ENCODE measurements at regions not wholly inside any gene's neighbourhood (a gene's known extent, or its start where the extent isn't known, plus 50 kb on each side); places are given as distances from the start of the nearest gene placed in this dataset.

DNA sequence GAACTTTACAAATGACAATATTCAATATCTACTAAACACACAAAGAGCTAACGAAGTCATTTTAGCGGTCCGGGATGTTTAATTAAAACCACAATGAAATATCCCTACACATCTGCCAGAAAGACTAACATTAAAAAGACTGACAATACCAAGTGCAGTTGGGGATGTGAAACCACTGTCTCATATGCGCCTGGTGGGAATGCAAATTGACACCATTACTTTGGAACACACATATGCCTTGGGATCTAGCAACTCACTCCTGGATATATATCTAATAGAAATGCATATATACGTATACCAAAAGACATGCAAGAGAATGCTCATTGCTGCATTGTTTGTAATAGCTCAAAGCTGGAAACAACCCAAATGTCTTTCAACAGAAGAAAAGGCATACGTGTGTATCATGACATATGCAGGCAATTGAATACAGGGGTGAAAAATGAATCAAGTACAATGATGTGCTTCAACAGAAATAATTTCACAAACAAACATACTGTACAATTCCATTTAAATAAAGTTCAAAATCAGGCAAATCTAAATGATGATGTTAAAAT, 153.3 kb downstream of the CARTPT start:
- Histone ChIP-seq H3K23ac (ENCODE audit: low read length in 2 of 2) (no peak overlapping the region), H3K4me3 (ENCODE audit: insufficient read depth in 1 of 2, low read depth in 1 of 2, low read length in 2 of 2) (no peak overlapping the region), H3K9ac (ENCODE audit: low read length) (no peak overlapping the region)

DNA sequence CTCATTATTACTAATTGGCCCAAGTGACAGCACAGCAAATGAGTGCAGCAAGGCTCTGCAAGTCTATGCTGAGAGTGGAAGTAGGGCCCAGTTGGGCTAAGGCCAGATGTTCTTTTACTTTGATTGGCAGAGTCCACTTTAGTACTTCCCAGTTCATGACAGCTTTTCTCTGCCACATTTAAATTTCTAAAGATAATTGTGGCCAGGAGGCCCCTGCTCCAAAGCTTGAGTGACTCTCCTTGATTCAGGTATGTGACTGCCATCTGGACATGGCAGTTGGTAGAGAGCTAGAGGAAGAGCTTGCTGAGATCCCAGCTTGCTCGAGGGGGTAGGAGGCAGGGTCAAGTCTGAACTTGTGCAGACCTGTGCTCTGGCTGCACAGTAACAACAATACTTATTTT, 154.1 kb downstream of the CARTPT start:
- no peak overlapping the region for H3K4ac ChIP-seq (ENCODE audit: low read depth in 1 of 2, low read length in 2 of 2)
- no peaks in the 10 kb centered on the region for H3K79me1 ChIP-seq (replicated peaks; ENCODE audit: low read length, poor library complexity, severe bottlenecking)
- H3K9ac ChIP-seq (ENCODE audit: low read length): no peak overlapping the region
- DNase-seq: no peak
- H3K23ac ChIP-seq (ENCODE audit: low read length in 2 of 2): no peak overlapping the region
- no peaks in the 10 kb centered on the region for H3K27me3 ChIP-seq (ENCODE audit: control insufficient read depth in 1 of 2, insufficient read depth in 1 of 2, low read length in 2 of 2)
- no peak overlapping the region for H2BK120ac ChIP-seq (ENCODE audit: low read depth, low read length)
- H2BK12ac ChIP-seq (ENCODE audit: low read length in 2 of 2): no peak overlapping the region
- peaks cover 8% of the 10 kb centered on the region for H3K9me3 ChIP-seq (ENCODE audit: control insufficient read depth, low read length)
- no peaks in the 10 kb centered on the region for H3K4me1 ChIP-seq (ENCODE audit: control insufficient read depth, insufficient read depth, low read depth, low read length)
- no peak overlapping the region for H2AFZ ChIP-seq (ENCODE audit: low read depth, low read length)
- no peak overlapping the region for H3K4me3 ChIP-seq (ENCODE audit: insufficient read depth in 1 of 2, low read depth in 1 of 2, low read length in 2 of 2)
- no CpG with 5 or more reads among the region's 1 CpG for WGBS
- no peak overlapping the region for H4K91ac ChIP-seq (ENCODE audit: low read length)
- H4K8ac ChIP-seq (ENCODE audit: low read length): no peak overlapping the region
- H3K14ac ChIP-seq (ENCODE audit: low read length in 2 of 2): no peak overlapping the region
- H3K36me3 ChIP-seq (ENCODE audit: control insufficient read depth in 1 of 2, insufficient read depth in 2 of 2, low read depth in 1 of 2, low read length in 2 of 2): no peaks in the 10 kb centered on the region
- no peak overlapping the region for H3K4me2 ChIP-seq (ENCODE audit: low read length, poor library complexity, severe bottlenecking)
- no peak overlapping the region for H2AK5ac ChIP-seq (ENCODE audit: low read length, severe bottlenecking)
- no peak overlapping the region for H3K18ac ChIP-seq (ENCODE audit: low read depth in 1 of 2, low read length in 2 of 2)
- H3K27ac ChIP-seq (ENCODE audit: low read length, poor library complexity, severe bottlenecking): no peak overlapping the region
- H2BK5ac ChIP-seq (ENCODE audit: low read depth, low read length, poor library complexity, severe bottlenecking): no peak overlapping the region
- H2BK15ac ChIP-seq (ENCODE audit: low read depth, poor library complexity, severe bottlenecking): no peak overlapping the region

More for the DNA sequence above, 153.3 kb downstream of the CARTPT start:
- no peaks in the 10 kb centered on the region for H3K27me3 ChIP-seq (ENCODE audit: control insufficient read depth in 1 of 2, insufficient read depth in 1 of 2, low read length in 2 of 2)
- H4K91ac ChIP-seq (ENCODE audit: low read length): no peak overlapping the region
- H3K4me2 ChIP-seq (ENCODE audit: low read length, poor library complexity, severe bottlenecking): no peak overlapping the region
- no peak overlapping the region for H3K27ac ChIP-seq (ENCODE audit: low read length, poor library complexity, severe bottlenecking)
- H2BK12ac ChIP-seq (ENCODE audit: low read length in 2 of 2): no peak overlapping the region
- H3K9me3 ChIP-seq (ENCODE audit: control insufficient read depth, low read length): peaks cover 8% of the 10 kb centered on the region
- H3K36me3 ChIP-seq (ENCODE audit: control insufficient read depth in 1 of 2, insufficient read depth in 2 of 2, low read depth in 1 of 2, low read length in 2 of 2): no peaks in the 10 kb centered on the region
- no peaks in the 10 kb centered on the region for H3K79me1 ChIP-seq (replicated peaks; ENCODE audit: low read length, poor library complexity, severe bottlenecking)
- H2BK5ac ChIP-seq (ENCODE audit: low read depth, low read length, poor library complexity, severe bottlenecking): no peak overlapping the region
- no peak overlapping the region for H2AFZ ChIP-seq (ENCODE audit: low read depth, low read length)
- no peak overlapping the region for H4K8ac ChIP-seq (ENCODE audit: low read length)
- no peaks in the 10 kb centered on the region for H3K4me1 ChIP-seq (ENCODE audit: control insufficient read depth, insufficient read depth, low read depth, low read length)
- no peak overlapping the region for H3K14ac ChIP-seq (ENCODE audit: low read length in 2 of 2)
- no peak overlapping the region for H2AK5ac ChIP-seq (ENCODE audit: low read length, severe bottlenecking)
- no peak overlapping the region for H2BK15ac ChIP-seq (ENCODE audit: low read depth, poor library complexity, severe bottlenecking)
- H3K4ac ChIP-seq (ENCODE audit: low read depth in 1 of 2, low read length in 2 of 2): no peak overlapping the region
- no peak overlapping the region for H3K18ac ChIP-seq (ENCODE audit: low read depth in 1 of 2, low read length in 2 of 2)
- H2BK120ac ChIP-seq (ENCODE audit: low read depth, low read length): no peak overlapping the region
- WGBS: 85% methylated on average over 4 of the region's 6 CpGs
- DNase-seq: no peak

- Histone ChIP-seq H3K36me3 (ENCODE audit: control insufficient read depth in 1 of 2, insufficient read depth in 2 of 2, low read depth in 1 of 2, low read length in 2 of 2) (no peaks in the 10 kb centered on the region), H3K9ac (ENCODE audit: low read length) (no peak overlapping the region), H3K4me1 (ENCODE audit: control insufficient read depth, insufficient read depth, low read depth, low read length) (no peaks in the 10 kb centered on the region), H4K8ac (ENCODE audit: low read length) (no peak overlapping the region), H2BK12ac (ENCODE audit: low read length in 2 of 2) (no peak overlapping the region), H2BK15ac (ENCODE audit: low read depth, poor library complexity, severe bottlenecking) (no peak overlapping the region), H2BK120ac (ENCODE audit: low read depth, low read length) (no peak overlapping the region), H3K27ac (ENCODE audit: low read length, poor library complexity, severe bottlenecking) (no peak overlapping the region), H4K91ac (ENCODE audit: low read length) (no peak overlapping the region), H3K9me3 (ENCODE audit: control insufficient read depth, low read length) (peaks cover 8% of the 10 kb centered on the region), H3K23ac (ENCODE audit: low read length in 2 of 2) (no peak overlapping the region), H3K79me1 (replicated peaks; ENCODE audit: low read length, poor library complexity, severe bottlenecking) (no peaks in the 10 kb centered on the region), H3K4ac (ENCODE audit: low read depth in 1 of 2, low read length in 2 of 2) (no peak overlapping the region), H3K14ac (ENCODE audit: low read length in 2 of 2) (no peak overlapping the region), H3K27me3 (ENCODE audit: control insufficient read depth in 1 of 2, insufficient read depth in 1 of 2, low read length in 2 of 2) (no peaks in the 10 kb centered on the region), H3K4me2 (ENCODE audit: low read length, poor library complexity, severe bottlenecking) (no peak overlapping the region), H3K18ac (ENCODE audit: low read depth in 1 of 2, low read length in 2 of 2) (no peak overlapping the region), H2AFZ (ENCODE audit: low read depth, low read length) (no peak overlapping the region), H2AK5ac (ENCODE audit: low read length, severe bottlenecking) (no peak overlapping the region), H2BK5ac (ENCODE audit: low read depth, low read length, poor library complexity, severe bottlenecking) (no peak overlapping the region), H3K4me3 (ENCODE audit: insufficient read depth in 1 of 2, low read depth in 1 of 2, low read length in 2 of 2) (no peak overlapping the region)
- no peak for DNase-seq
- WGBS: no CpG with 5 or more reads among the region's 2 CpGs
Observed at GRCh38 chr5:71874521-71874920, 155.4 kb downstream of the CARTPT start.

- peaks cover 9 to 12% of the 10 kb centered on the region in 2 experiments for H3K27me3 ChIP-seq (ENCODE audit: control insufficient read depth in 1 of 2, insufficient read depth in 1 of 2, low read length in 2 of 2)
- no peak overlapping the region for H3K23ac ChIP-seq (ENCODE audit: low read length in 2 of 2)
- H2BK12ac ChIP-seq (ENCODE audit: low read length in 2 of 2): no peak overlapping the region
- H3K14ac ChIP-seq (ENCODE audit: low read length in 2 of 2): no peak overlapping the region
- no peak overlapping the region for H4K91ac ChIP-seq (ENCODE audit: low read length)
- H4K8ac ChIP-seq (ENCODE audit: low read length): no peak overlapping the region
- no peak overlapping the region for H2BK5ac ChIP-seq (ENCODE audit: low read depth, low read length, poor library complexity, severe bottlenecking)
- no peak overlapping the region for H2AFZ ChIP-seq (ENCODE audit: low read depth, low read length)
- DNase-seq: no peak
- H3K4me3 ChIP-seq (ENCODE audit: insufficient read depth in 1 of 2, low read depth in 1 of 2, low read length in 2 of 2): no peak overlapping the region
- H2BK15ac ChIP-seq (ENCODE audit: low read depth, poor library complexity, severe bottlenecking): no peak overlapping the region
- H3K4ac ChIP-seq (ENCODE audit: low read depth in 1 of 2, low read length in 2 of 2): no peak overlapping the region
- no peaks in the 10 kb centered on the region for H3K36me3 ChIP-seq (ENCODE audit: control insufficient read depth in 1 of 2, insufficient read depth in 2 of 2, low read depth in 1 of 2, low read length in 2 of 2)
- no peak overlapping the region for H2BK120ac ChIP-seq (ENCODE audit: low read depth, low read length)
- H3K4me1 ChIP-seq (ENCODE audit: control insufficient read depth, insufficient read depth, low read depth, low read length): no peaks in the 10 kb centered on the region
- 63% methylated on average over 1 of the region's 1 CpG for WGBS
- no peaks in the 10 kb centered on the region for H3K9me3 ChIP-seq (ENCODE audit: control insufficient read depth, low read length)
- no peak overlapping the region for H2AK5ac ChIP-seq (ENCODE audit: low read length, severe bottlenecking)
- no peak overlapping the region for H3K4me2 ChIP-seq (ENCODE audit: low read length, poor library complexity, severe bottlenecking)
- H3K9ac ChIP-seq (ENCODE audit: low read length): no peak overlapping the region
- H3K27ac ChIP-seq (ENCODE audit: low read length, poor library complexity, severe bottlenecking): no peak overlapping the region
- H3K18ac ChIP-seq (ENCODE audit: low read depth in 1 of 2, low read length in 2 of 2): no peak overlapping the region
- no peaks in the 10 kb centered on the region for H3K79me1 ChIP-seq (replicated peaks; ENCODE audit: low read length, poor library complexity, severe bottlenecking)
Observed at GRCh38 chr5:71877511-71877910, 158.4 kb downstream of the CARTPT start.

All from mesenchymal stem cell (in vitro differentiated cells and primary cell).